Thymus (tissue), 11 donors: ENCODE measurements at regions not wholly inside any gene's neighbourhood (a gene's known extent, or its start where the extent isn't known, plus 50 kb on each side); places are given as distances from the start of the nearest gene placed in this dataset.

ENCODE experiments used
- DNase-seq, 9 donors: peaks; one replicate each; pipeline ENCODE4 v3.0.0-alpha.2; 2013; ENCODE audit warnings: low spot score in 9 of 9, low read depth in 6 of 9, missing footprints in 1 of 9
- H3K27ac ChIP-seq, 2 donors: one replicate each; pipeline ENCODE4 v1.5.1; 2013; ENCODE audit warnings: control low read depth in 1 of 2, low read depth in 1 of 2, low read length in 1 of 2, mild to moderate bottlenecking in 1 of 2, moderate library complexity in 1 of 2
- H3K27me3 ChIP-seq, 2 donors: one replicate each; pipeline ENCODE4 v1.5.1; 2013; ENCODE audit warnings: low read length in 1 of 2; ENCODE audit not compliant: control insufficient read depth in 2 of 2, insufficient read depth in 1 of 2
- H3K36me3 ChIP-seq, 2 donors: one replicate each; pipeline ENCODE4 v1.5.1; 2013; ENCODE audit warnings: low read length in 1 of 2, mild to moderate bottlenecking in 1 of 2, moderate library complexity in 1 of 2; ENCODE audit not compliant: control insufficient read depth in 2 of 2, insufficient read depth in 2 of 2
- H3K4me1 ChIP-seq, 2 donors: one replicate each; pipeline ENCODE4 v1.5.1; 2013; ENCODE audit warnings: low read length in 2 of 2; ENCODE audit not compliant: control insufficient read depth in 2 of 2, insufficient read depth in 2 of 2
- H3K4me3 ChIP-seq, 2 donors: one replicate each; pipeline ENCODE4 v1.5.1; 2013; ENCODE audit warnings: low read length in 2 of 2, control low read depth in 1 of 2, mild to moderate bottlenecking in 1 of 2
- H3K9me3 ChIP-seq, 2 donors: one replicate each; pipeline ENCODE4 v1.5.1; 2013; ENCODE audit warnings: low read length in 1 of 2, mild to moderate bottlenecking in 1 of 2; ENCODE audit not compliant: control insufficient read depth in 2 of 2, insufficient read depth in 1 of 2
- WGBS: extraction: QIAGEN DNeasy Blood & Tissue Kit; methylation state at CpG from one replicate; pipeline ENCODE4 v1.1.7; 2013; 5-methylcytosine and 5-hydroxymethylcytosine counted together
- donor health status: healthy.

DNA sequence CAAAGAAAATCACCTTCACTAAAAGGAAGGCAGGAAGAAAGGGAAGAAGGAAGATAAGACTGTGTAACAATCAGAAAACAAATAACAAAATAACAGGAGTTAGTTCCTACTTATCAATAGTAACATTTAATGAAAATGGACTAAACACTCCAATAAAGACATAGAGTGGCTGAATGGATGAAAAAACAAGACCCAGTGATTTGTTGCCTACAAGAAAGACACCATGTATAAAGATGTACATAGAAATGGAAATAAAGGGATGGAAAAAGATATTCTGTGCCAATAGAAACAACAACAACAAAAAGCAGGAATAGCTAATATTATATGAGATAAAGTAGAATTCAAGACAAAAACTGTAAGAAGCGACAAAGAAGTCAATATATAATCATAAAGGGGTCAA is 116.8 kb downstream of the LURAP1L start:
- Histone ChIP-seq H3K27ac (no peak overlapping the region), H3K4me1 (no peaks in the 10 kb centered on the region), H3K27me3 (no peaks in the 10 kb centered on the region), H3K4me3 (no peak overlapping the region), H3K36me3 (no peaks in the 10 kb centered on the region), H3K9me3 (no peaks in the 10 kb centered on the region)
- 90% methylated on average over 1 of the region's 1 CpG for WGBS
- DNase-seq: no peak

GRCh38 chr9:12903316-12903715 is 128.5 kb downstream of the LURAP1L start:
- no peak for DNase-seq
- Histone ChIP-seq H3K36me3 (no peaks in the 10 kb centered on the region), H3K4me1 (no peaks in the 10 kb centered on the region), H3K9me3 (peaks cover 0 to 3% of the 10 kb centered on the region in 2 donors), H3K27ac (no peak overlapping the region), H3K27me3 (no peaks in the 10 kb centered on the region), H3K4me3 (no peak overlapping the region)
- WGBS: 90% methylated on average over 2 of the region's 2 CpGs

GRCh38 chr9:12904261-12905000 is 129.6 kb downstream of the LURAP1L start:
- WGBS: 95% methylated on average over 2 of the region's 2 CpGs
- Histone ChIP-seq H3K4me1 (no peaks in the 10 kb centered on the region), H3K9me3 (peaks cover 0 to 3% of the 10 kb centered on the region in 2 donors), H3K4me3 (no peak overlapping the region), H3K27ac (no peak overlapping the region), H3K36me3 (no peaks in the 10 kb centered on the region), H3K27me3 (no peaks in the 10 kb centered on the region)
- no peak for DNase-seq

GRCh38 chr9:12906646-12907045 is 131.8 kb downstream of the LURAP1L start:
- no peak for DNase-seq
- no peaks in the 10 kb centered on the region for H3K9me3 ChIP-seq
- 84% methylated on average over 3 of the region's 3 CpGs for WGBS
- H3K4me1 ChIP-seq: no peaks in the 10 kb centered on the region
- H3K27me3 ChIP-seq: no peaks in the 10 kb centered on the region
- H3K27ac ChIP-seq: no peak overlapping the region
- no peaks in the 10 kb centered on the region for H3K36me3 ChIP-seq
- no peak overlapping the region for H3K4me3 ChIP-seq

- Histone ChIP-seq H3K4me1 (no peaks in the 10 kb centered on the region), H3K27ac (no peak overlapping the region), H3K4me3 (no peak overlapping the region), H3K27me3 (no peaks in the 10 kb centered on the region), H3K9me3 (no peaks in the 10 kb centered on the region), H3K36me3 (no peaks in the 10 kb centered on the region)
- WGBS: 55% methylated on average over 3 of the region's 3 CpGs
- DNase-seq: no peak
Measured at GRCh38 chr9:12908895-12909294, 134.1 kb downstream of the LURAP1L start.

- no peaks in the 10 kb centered on the region for H3K4me1 ChIP-seq
- H3K9me3 ChIP-seq: no peaks in the 10 kb centered on the region
- WGBS: 88% methylated on average over 3 of the region's 3 CpGs
- H3K36me3 ChIP-seq: no peaks in the 10 kb centered on the region
- H3K27me3 ChIP-seq: no peaks in the 10 kb centered on the region
- no peak overlapping the region for H3K27ac ChIP-seq
- DNase-seq: no peak
- H3K4me3 ChIP-seq: no peak overlapping the region
Measured at GRCh38 chr9:12915366-12915954, 140.6 kb downstream of the LURAP1L start.

DNA sequence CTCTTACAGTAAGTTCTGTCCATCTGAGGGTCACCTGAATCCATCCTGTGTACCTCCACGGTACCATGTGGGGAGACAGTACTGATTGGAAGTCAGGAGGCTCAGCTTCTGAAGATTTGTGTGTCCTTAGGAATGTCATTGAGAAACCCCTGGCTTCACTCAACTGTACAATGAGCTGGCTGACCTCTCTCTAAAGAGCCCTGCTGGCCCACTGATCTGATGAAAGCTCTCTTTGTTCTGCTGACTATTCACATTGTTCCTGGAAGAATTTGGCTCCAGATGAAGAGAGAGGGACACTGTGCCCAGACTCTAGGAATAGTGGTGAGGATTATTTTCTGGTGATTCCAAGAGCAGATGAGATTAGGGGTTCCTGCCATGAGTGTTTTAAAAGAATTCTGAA is 141.2 kb downstream of the LURAP1L start:
- no peaks in the 10 kb centered on the region for H3K27me3 ChIP-seq
- H3K9me3 ChIP-seq: no peaks in the 10 kb centered on the region
- H3K4me1 ChIP-seq: no peaks in the 10 kb centered on the region
- no peaks in the 10 kb centered on the region for H3K36me3 ChIP-seq
- H3K4me3 ChIP-seq: no peak overlapping the region
- DNase-seq: no peak
- WGBS: 76% methylated on average over 1 of the region's 1 CpG
- no peak overlapping the region for H3K27ac ChIP-seq

- H3K4me1 ChIP-seq: no peaks in the 10 kb centered on the region
- no peak overlapping the region for H3K27ac ChIP-seq
- no peak overlapping the region for H3K4me3 ChIP-seq
- H3K9me3 ChIP-seq: no peaks in the 10 kb centered on the region
- 81% methylated on average over 2 of the region's 2 CpGs for WGBS
- DNase-seq: no peak
- no peaks in the 10 kb centered on the region for H3K36me3 ChIP-seq
- H3K27me3 ChIP-seq: no peaks in the 10 kb centered on the region
Measured at GRCh38 chr9:12920437-12920836, 145.6 kb downstream of the LURAP1L start.

- Histone ChIP-seq H3K4me3 (no peak overlapping the region), H3K4me1 (no peaks in the 10 kb centered on the region), H3K36me3 (no peaks in the 10 kb centered on the region), H3K9me3 (no peaks in the 10 kb centered on the region), H3K27me3 (no peaks in the 10 kb centered on the region), H3K27ac (no peak overlapping the region)
- WGBS: 96% methylated on average over 3 of the region's 3 CpGs
- DNase-seq: no peak
Measured at GRCh38 chr9:12921621-12922020, 146.8 kb downstream of the LURAP1L start.
